SKM-1 (cell line): ENCODE measurements at regions not wholly inside any gene's neighbourhood (a gene's known extent, or its start where the extent isn't known, plus 50 kb on each side); places are given as distances from the start of the nearest gene placed in this dataset.

Source experiments
- DNase-seq: peaks from one replicate; lab custom pipeline; 2025; ENCODE audit not compliant: unreplicated experiment; lab: John Stamatoyannopoulos, UW

DNA sequence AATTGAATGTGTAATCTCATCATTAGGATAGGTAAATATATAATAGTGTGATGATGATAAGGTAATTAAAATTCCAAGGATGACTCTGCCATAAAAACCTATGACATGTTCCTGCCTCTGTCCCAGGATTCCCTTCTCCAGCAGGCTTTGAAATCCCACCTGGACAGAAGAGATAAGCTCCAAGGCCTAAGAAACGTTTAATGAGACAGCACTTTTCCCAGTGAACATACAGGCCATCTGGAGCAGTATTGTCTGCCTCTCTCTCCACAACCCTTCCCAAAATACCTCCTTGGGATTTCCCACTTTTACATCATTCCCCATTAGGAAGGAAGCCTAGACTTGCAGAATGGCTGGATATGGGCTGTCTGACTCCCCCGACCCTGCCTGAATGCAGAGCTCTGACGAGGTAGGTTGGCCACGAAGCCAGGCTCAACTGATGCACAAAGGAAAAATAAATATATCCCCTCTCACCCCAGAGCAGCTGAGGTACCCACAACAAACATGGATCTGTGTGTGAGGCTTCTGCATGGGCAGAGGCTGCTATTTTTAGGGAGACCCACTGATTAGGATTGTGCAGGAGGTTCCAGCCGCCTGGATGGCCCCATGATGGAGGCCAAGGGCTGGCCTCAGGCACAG is 71.0 kb downstream of the TMPRSS5 start:
- DNase-seq, result no peak

DNA sequence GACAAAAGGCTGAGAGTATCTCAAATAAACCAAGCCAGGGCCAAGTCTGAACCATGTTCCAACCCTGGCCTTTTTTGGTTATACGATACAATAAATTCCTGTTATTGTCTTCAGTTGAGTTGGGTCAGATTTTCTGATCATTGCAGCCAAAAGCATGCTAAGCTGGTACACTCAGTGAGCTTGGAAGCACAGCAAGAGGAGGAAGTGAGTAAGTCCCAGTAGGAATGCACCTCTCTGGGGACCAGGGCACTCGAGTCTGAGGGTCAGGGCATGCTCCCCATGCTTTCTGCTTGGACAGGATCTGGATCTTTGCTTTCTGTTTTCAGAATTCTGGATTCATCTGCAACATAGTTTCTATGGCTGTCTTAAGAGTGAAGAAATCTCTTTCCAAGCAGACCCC is 73.1 kb downstream of the TMPRSS5 start:
- no peak for DNase-seq

DNA sequence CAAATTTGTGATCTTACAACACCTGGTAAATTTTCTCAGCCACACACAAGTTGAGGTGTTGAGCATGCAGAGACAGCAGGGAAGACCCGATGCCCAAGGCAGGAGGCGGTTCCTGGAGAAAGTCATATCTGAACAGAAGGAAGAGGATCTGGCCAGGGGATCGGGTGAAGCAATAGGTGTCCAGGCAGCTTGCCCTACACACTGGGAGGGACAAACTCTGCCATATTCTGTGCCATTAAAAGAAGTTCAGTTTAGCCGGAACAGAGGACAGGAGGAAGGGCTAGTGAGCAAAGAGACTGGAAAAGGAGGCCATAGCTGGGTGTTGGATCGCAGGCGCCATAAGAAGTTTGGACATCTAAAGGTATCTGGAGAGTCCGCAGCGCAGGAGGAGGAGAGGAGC is 76.5 kb downstream of the TMPRSS5 start:
- no peak for DNase-seq

DNA sequence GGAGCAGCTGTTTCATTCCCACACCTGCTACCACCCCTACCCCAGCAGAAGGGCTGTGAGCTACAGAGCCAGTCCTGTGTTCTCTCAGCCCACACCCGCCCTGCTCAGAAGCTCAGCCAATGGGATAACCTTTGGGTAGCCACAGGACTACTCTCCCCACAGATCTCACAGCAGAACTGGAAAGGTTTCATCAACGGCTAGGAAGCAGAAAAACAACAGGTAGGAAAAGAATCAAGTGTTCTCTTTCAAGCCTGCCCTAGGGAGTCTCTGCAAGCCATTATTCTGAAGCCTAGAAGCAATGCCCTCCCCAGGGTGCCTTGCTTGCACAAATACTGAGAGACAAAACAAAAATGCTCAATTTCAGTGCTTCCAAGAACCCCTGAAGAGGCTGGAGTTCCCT is 77.2 kb downstream of the TMPRSS5 start:
- no peak for DNase-seq

DNA sequence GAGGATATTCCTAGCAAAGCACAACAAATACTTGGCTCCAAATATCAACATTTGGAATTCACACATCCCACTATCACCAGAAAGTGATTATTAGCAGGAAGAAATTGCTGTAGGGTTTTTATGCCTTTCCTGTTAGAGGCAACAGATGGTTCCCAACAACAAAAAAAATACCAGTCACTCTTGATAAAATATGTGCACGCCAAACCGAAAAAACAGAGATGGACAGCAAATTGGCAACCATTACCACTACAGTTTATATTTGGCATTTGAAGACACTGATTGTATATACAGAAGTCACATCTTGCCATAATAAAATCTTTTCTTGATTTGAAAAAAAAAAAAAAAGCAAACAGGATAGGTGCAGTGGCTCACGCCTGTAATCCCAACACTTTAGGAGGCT is 78.2 kb downstream of the TMPRSS5 start:
- no peak for DNase-seq

DNA sequence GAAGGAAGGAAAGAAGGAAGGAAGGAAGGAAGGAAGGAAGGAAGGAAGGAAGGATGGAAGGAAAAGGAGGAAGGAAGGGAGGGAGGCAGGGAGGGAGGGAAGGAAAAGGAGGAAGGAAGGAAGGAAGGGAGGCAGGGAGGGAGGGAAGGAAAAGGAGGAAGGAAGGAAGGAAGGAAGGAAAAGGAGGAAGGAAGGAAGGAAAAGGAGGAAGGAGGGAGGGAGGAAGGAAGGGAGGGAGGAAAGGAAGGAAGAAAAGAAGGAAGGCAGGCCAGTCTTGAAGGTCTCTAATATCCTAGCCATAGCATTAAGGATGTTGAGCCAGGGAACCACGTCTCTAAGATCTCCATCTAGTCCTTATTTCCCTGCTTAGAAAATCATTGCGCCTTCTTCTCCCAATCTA is 78.8 kb downstream of the TMPRSS5 start:
- no peak for DNase-seq

DNA sequence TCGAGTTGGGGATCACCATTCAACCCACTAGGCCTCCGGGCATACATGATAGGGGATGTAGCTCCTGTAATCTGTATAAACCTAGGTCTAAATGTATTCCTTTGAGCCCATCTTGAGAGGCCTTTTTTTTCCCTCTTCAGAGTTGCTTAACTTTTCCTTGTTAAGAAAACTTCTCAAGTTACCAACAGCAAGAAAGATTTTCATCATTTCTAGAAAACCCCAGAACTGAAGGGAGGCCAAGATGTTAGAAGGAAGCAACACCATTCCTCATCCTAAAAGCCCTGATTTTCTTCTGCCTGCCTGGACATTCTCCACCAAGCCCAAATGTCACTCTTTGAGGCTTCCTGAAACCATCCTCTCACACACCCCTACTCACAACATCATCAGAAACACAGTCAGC is 79.4 kb downstream of the TMPRSS5 start:
- DNase-seq, result no peak

DNA sequence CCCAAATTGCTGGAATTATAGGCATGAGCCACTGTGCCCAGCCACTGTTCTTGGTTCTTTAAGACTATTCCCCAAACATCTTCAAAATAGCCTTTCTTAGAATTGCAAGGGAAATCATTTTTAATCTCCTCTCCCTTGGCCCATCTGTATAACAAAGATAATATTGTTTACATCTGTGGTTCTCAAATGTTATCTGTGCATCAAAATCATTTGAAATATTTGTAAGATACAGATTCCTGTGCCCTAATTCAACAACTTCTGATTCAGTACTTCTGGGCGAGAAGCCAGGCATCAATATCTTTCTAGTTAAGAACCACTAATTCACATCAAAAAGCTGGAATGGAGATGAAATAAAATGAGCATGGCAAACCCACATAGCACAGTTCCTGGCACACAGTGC is 83.0 kb downstream of the TMPRSS5 start:
- DNase-seq, result no peak

DNA sequence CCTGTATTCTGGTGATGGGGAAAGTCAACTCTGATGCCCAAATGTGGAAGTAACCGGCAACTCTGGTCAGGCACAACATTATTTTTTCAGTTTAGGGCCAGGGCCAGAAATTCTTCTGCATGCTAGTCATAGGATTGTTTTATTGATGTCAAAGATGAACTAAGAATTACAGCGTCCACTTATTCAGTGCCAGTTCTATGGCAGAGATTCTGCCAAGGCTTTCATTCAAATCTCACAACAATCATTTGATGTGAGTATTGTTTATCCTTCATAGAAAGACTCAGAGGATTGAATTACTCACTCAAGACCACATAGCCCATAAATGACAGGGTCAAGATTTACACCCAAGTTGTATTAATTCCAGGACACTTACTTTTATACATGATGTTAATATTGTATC is 87.7 kb downstream of the TMPRSS5 start:
- no peak for DNase-seq

DNA sequence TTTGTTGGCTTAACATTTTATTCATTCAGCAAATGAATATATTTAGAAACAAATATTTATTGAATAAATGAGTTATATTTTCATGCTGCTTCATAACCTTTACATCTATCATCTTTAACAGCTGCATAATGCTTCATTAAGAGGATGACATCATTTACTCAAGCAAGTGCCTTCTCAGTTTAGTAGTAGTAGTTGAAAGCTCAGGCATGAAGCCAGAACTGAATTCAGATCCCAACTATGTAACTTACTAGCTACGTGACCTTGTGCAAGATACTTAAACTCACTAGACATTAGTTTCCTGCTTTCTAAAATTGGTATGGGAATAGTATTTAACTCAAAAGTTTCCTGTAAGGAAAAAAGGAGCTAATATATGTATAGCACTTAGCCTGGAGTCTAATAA is 90.3 kb downstream of the TMPRSS5 start:
- DNase-seq, result no peak

DNA sequence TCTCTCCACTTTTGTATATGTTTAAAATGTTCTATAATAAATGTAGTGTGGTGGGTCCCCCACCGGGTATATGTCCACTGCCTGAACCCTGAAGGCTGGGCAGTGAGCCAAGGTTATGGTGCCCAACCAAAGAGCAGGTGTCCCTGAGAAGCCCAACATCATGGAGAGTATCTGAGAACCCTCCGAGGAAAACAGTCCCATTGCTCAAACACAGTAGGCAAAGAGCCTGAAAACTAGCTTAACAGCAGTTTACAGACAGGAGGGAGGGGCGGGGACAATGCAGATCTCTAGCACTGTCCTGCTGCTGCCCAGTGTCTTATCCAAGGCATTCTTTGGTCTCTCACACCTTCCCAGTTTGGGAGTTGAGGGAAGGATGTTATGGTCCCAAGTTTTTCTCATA is 91.0 kb downstream of the TMPRSS5 start:
- DNase-seq, result no peak

DNA sequence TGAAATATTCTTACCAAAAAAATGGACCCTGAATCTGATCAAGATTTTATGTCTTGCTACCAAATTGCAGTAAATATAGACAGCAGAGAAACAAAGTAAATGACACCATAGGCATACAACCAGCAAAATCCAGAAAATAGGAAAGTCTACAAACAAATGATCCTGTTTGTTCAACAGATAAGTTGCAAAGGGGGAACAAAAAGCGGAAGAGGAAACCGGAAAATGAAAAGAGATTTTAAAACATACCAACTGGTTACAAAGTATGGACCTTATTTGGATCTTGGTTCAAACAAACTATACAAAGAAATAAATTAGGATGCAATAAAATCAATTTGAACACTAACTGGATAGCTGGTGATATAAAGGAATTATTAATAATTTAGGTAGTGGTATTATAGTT is 92.0 kb downstream of the TMPRSS5 start:
- no peak for DNase-seq

DNA sequence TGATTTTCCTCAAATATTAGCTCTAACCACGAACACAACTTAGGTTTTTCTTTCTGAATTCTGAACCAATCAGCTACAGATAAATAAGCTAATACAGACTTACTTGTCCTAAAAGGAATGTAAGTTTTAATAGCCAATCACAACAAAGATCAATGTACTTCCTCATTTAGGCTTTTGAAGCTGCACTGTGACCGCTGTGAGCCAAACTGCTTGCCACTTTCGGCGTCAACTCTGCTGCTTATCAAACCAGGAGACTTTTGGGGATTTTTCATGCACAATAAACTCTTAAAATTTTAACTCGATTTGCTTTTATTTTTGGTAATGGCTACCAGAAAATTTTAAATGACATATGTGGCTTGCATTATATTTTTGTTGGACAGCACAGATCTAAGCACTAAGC is 92.5 kb downstream of the TMPRSS5 start:
- no peak for DNase-seq

DNA sequence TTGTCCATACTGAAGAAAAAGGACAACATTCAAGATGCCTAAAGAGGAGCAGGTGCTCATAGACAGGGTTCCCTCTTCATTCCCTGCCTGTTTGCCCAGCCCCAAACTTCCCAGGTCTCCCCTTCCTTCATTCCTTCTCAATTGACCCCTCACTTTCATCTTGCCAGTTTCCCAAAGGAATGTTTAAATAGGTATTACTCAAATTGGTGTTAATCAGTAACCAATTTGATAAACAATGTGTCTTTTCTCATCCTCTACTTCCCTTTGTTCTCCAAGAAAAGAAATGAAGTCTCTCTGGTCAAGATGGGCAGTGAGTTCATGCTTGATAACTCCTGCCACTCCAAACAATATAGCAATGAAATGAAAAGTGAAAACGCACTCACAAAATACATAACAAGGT is 101.9 kb downstream of the TMPRSS5 start:
- no peak for DNase-seq

DNA sequence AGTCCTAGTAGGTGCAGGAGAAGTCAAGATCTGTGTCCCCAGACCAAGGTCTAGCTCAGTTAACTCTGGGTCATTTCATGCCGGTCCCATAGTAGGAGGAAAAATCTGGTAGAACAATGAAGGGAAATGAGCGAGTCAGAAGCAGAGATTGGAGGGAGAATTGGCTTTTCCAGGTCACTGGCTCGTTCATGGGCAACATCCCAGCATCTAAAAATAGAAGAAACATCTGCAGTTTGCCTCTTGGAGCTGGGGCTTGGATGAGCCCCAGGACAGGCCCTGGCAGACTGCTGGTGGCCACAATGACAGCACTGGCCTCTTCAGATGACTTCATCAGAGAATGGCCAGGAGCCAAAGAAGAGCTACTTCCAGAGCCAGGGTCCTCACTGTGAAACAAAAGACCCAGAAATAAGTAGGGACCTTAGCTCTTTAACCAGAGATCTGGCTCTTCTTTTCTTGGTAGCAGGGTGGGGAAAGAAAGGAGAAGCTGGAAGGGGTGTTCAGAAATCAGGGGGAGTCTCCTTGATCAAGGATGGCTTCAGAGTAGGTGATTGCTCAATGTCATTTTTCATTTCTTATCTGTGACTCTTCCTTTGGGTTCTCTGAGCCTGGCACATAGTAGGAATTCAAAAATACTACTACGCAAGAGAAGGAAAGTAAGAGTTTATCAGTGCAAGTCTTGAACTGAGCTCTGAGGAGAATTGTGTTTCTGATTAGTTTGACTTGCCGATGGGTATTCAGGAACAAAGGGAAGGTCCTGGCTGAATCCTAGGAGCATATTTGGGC is 102.6 kb downstream of the TMPRSS5 start:
- DNase-seq, result no peak

DNA sequence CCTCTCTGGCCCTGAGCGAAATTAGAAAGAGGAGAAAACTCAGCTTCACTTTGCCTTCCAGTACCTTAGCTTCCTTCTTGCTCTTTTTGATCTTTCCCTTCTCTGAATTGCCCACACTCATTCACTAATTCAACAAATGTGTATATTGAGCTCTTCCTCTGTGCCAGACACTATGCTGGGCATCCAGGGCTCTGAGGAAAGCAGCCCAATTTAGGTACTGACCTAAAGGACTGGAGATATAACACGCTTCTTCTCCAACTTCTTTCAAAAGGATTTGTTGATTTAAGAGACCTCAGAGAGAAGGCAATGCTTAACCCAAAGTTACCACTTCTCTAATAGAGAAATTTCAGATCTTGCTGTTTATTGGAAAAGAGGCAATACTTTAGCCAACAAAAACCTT is 103.6 kb downstream of the TMPRSS5 start:
- DNase-seq, result no peak

DNA sequence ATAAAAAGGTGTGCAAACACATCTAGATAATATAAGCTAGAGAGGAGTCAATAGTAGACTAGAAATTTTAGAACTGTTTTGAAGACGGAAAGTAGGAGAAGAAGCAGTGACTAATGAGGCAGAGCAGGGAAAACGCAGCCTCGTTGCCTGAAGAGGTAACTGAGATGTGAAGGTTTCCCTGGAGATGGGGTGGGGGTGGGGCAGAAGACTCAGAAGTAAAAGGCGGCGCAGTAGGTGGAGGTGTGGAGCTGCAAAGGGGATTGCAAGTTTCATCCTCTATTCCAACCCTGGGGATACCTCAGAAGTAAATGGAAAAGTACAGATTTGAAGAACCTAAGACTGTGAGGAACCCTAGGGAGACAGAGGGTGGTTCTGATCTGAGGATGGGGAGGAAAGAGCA is 109.5 kb downstream of the TMPRSS5 start:
- no peak for DNase-seq

DNA sequence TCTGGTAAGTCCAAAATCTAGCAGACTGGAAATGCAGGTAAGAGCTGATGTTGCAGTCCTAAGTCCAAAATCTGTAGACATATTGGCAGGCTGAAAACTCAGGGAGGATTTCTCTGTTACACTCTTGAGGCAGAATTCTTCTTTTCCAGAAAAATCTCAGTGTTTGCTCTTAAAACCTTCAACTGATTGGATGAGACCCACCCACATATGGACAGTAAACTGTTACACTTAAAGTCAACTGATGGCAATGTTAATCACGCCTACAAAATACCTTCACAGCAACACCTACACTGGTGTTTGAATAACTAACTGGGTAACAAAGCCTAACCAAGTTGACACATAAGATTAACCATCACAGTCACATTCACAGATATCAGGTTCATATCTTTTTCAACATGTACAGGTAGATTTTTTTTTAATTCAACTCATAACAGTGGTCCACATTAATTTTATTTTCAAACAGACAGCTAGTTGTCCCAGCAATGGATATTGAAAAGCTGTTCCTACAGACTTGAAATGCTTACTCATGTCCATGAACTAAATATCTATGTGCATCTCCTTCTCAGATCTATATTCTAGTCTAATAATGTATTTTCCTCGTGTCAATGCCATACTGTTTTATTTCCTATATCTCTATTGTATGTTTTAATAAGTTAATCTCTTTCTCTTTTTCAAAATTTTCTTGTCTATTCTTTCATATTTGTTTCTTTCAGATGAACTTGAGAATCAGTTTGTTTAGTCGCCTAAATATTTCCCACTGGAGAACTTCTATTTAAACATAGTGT is 110.1 kb downstream of the TMPRSS5 start:
- DNase-seq, result no peak

DNA sequence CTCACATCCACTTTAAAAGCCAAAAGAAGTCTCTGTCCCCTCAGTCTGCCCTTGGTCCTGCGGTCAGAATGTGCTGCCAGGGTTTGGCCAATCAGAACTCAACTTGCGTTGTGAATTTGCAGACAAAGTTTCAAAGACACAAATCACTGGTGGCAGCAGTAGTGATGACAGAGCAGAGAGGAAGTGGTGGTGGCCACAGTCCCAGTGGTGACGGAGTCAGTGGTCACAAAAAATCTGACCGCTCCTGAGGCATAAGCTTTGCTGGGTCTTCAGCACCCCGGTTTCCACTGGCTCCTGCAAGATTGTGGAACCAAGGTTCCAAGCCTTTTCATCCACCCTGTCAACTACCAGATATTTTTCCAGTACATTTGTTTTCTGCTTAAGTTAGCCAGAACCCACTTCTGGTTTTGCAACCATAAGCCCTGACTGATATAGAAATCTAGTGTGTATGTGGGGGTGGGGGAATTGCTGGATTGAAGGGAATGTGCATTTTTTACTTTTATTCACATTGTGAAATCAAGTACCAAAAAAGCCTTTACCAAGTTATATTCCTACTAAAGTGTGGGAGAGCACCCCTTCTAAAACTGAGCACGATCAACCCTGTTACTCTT is 112.3 kb downstream of the TMPRSS5 start:
- DNase-seq, result no peak

DNA sequence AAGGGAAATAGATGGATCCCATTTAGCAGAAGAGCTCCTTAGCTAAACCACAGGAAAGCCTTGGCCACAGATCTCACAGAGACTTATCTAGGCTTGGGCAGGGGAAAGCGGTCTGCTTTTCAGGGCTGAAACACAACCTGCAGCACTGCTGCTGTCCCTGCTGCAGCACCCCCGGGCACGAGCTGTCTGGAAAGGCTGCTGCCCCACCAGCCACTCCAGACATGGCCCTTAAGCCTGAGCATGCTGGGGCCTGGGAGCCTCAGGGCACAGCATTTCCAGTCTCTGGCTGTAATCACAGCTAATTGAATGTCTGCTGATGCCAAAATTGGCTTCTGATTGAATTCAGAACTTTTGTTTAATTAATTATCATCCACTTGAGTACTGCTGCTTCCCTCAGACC is 115.0 kb downstream of the TMPRSS5 start:
- DNase-seq, result no peak

DNA sequence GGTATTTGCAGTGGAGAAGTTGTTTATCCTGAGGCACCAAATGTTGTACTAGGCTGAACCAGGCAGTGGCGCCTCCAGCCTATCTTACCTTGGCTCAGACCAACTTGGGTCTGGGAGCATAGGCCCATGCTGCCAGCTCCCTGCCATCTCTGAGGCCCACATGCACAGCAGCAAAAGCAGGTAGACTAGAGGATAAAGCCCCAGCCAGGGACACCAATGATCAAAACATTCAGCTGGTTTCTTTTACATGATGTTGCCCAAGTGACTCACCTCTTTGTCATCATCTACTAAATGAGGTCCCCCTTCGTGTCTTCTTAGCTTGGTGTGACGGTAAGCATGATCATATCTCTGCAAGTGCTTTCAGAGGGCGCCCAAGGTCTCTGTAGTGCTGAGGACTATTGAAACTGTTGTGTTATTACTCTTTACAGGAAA is 112.1 kb upstream of the DRD2 start:
- no peak for DNase-seq

DNA sequence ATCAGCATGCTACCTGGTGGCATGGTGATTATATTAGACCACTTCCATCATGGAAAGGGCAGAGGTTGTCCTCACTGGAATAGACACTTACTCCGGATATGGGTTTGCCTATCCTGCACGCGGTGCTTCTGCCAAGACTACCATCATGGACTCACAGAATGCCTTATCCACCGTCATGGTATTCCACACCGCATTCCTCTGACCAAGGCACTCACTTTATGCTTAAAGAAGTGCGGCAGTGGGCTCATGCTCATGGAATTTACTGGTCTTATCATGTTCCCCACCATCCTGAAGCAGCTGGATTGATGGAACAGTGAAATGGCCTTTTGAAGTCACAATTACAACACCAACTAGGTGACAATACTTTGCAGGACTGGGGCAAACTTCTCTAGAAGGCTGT is 109.2 kb upstream of the DRD2 start:
- DNase-seq, result no peak
